Non-pigmented ciliary epithelial cell (primary cell): ENCODE measurements at regions not wholly inside any gene's neighbourhood (a gene's known extent, or its start where the extent isn't known, plus 50 kb on each side); places are given as distances from the start of the nearest gene placed in this dataset.
"Not testable (repeated sequence)": the region's sequence is repeated elsewhere in the genome, so short reads cannot be mapped to it uniquely, and the experiment has no call there.

Experiments
- DNase-seq: peaks from one replicate; pipeline ENCODE4 v3.0.0-alpha.2; 2010; ENCODE audit warnings: low read depth

DNA sequence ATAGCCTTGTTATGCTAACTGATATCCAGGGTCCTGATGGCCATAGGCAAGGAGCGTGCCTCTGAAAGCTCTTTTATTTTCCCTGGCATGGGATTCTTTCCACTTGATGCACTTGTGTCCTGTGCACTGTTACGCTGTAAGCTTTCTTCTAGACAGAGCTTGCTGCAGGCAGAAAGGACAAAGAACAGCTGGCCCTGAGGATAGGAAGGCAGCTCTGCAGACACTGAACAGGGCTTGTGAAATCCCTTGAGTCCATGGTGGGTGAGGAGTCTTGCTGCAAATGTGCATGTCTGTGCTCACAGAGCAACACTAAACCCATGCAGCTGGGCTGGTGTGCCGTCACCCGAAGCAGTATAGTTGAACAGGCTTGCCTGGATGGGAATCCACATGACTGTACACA lies 126.6 kb downstream of the AKAP11 start:
- DNase-seq, result no peak

GRCh38 chr13:42400188-42400833 lies 128.4 kb downstream of the AKAP11 start:
- no peak for DNase-seq

DNA sequence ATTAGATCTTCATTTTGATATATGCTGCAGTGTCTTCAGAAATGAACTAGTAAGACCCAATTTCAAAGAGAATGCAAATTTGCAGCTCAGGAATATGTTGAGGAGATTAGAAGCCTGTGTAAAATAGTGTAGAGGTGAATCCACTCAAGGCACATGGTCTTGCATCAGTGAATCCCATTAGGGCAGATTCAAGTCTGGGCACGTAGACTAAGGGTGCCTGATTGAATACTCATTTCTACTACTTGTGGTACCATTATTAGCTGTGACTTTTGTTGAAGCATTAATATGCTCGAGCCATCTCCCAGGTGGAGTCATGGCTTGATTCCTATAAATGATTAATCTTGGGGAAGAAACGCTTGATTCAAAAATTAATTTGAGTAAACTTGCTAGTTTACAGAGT lies 129.4 kb downstream of the AKAP11 start:
- no peak for DNase-seq

DNA sequence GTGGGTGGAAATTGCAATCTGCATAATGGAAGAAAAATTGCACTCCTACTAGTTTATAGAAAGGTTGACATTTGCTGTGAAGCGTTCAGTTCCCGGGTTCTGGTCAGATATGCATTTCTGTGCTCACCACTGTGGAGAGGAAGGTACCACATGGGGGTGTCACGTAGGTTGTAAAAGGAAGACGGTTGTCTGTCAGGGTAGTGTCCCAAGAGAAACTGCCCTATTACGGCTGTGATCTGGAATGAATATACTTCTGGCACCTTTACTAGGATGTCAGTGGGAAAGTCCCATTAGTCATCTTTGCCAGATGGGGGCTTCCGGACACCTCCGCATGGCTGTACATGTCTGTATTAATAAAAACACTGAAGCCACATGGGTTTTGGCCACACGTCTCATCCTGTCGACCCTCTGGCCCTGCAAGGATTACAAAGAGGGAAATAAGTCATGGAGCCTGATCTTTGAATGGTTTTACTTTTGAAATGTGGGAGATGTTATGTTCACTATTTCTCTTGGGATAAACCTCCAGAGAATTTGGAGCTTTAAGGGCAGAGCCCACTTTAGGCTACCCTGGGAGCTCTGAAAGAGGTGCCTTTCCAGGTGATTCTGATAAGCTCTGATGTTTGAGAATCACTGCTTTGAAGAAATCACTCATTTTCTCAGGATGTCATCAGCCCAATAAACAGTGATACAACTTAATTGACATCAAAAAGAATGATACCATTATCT lies 133.9 kb downstream of the AKAP11 start:
- peak; percentile 54 for DNase-seq

DNA sequence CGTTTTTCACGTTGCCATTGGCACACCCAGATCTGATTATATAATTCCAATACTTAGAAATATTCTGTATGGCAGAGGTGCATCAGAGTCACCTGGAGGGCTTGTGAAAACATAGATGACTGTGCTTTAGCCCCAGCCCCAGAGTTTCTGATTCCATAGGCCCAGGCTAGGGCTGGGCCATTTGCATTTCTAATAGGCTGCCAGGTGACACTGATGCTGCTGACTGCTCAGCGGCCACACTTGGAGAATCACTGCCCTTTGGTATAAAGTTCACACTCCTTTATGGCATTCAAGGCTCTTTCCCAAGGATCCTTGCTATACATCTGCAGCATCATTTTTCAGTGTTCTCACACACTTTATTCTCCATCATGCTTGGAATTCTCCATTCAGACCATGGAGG lies 137.1 kb downstream of the AKAP11 start:
- no peak for DNase-seq

- DNase-seq, result no peak
Observed at GRCh38 chr13:42409551-42409950, 137.6 kb downstream of the AKAP11 start.

- DNase-seq, result no peak
Observed at GRCh38 chr13:42412812-42413483, 141.0 kb downstream of the AKAP11 start.

- no peak for DNase-seq
Observed at GRCh38 chr13:42413484-42413815, 141.5 kb downstream of the AKAP11 start.

DNA sequence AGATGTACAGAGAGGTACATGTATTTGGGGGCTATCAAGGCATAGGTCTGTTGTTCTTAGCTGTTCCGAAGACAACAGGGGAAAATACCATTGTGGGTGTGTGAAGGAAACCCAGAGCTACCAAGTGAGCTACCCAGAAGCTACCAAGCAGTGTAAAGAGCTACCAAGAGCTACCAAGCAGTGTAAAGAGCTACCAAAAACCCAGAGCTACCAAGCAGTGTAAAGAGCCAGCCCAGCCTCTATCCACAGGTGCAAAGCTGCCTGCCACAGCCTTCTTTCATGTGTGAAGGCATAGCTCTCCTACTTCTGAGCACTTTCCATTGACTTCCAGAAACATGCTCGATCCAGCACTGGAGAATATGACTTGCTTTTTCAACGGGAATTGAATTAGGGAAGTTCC lies 145.7 kb downstream of the AKAP11 start:
- no peak for DNase-seq

GRCh38 chr13:42418184-42418583 lies 146.2 kb downstream of the AKAP11 start:
- no peak for DNase-seq

DNA sequence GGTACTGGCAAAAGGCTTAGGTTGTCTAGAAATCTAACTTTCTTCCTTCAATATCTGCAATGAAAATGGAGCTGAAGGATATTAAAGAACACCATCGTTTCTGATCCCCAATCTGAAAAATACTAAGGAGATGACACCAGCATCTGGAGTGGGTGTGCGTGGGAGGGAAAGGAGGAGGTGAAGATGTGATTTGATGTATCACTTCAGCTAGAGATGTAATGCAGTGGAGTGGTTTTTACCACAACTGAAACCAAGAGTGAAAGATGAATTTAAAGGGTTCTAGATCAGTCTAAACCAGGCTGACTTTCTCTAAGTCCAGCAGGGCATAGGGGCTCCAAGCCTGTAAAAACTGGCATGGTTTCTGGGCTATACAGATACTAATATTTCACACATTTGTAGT lies 148.4 kb downstream of the AKAP11 start:
- DNase-seq, result no peak

DNA sequence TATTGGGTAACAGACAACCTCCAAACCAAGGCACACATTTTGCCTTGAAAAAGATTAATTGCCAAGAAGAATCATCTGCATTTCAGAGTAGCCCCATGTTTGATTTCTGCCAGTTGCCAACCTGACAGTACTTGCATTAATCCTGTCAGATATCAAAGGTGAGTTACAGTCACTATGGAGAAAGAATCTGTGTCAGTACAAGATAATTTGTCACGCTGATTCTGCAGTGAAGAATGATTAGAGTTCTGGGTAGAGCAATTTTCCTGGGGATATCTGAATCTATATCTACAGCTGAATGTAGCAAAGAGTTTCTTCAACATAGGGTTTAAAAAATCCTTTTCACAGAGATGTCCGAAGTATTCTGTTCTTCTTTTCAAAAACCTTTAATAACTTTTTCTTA lies 150.7 kb downstream of the AKAP11 start:
- DNase-seq, result no peak

DNA sequence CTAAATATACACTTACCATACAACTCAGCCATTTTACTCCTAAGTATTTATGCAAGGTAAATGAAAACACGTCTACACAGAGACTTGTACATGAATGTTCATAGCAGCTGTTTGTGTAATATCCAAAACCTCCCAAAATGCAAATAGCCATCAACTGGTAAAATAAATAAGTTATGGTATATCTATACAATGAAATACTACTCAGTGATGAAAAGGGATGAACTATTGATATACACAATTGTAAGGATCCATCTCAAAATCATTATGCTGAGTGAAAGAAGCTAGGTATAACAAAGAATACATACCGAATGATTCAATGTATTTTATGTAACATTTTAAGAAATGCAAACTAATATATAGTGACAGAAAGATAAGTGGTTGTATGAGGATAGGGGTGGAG lies 149.8 kb upstream of the TNFSF11 start:
- no peak for DNase-seq

DNA sequence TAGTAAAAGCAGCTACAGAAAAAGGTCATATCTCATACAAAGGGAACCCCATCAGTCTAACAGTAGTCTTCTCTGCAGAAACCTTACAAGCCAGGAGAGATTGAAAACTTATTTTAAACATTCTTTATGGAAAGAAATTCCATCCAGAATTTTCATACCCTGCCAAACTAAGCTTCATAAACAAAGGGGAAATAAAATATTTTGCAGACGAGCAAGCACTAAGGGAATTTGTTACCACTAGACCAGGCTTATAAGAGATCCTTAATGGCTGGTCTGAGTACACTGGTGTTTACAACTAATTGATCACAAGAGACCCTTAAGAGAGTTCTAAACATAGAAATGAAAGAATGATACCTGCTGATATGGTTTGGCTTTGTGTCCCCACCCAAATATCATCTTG lies 128.6 kb upstream of the TNFSF11 start:
- DNase-seq, result no peak

GRCh38 chr13:42446597-42446996 lies 127.4 kb upstream of the TNFSF11 start:
- not testable (repeated sequence) for DNase-seq

GRCh38 chr13:42453091-42453645 lies 120.8 kb upstream of the TNFSF11 start:
- no peak for DNase-seq

GRCh38 chr13:42454749-42455148 lies 119.2 kb upstream of the TNFSF11 start:
- DNase-seq, result no peak

DNA sequence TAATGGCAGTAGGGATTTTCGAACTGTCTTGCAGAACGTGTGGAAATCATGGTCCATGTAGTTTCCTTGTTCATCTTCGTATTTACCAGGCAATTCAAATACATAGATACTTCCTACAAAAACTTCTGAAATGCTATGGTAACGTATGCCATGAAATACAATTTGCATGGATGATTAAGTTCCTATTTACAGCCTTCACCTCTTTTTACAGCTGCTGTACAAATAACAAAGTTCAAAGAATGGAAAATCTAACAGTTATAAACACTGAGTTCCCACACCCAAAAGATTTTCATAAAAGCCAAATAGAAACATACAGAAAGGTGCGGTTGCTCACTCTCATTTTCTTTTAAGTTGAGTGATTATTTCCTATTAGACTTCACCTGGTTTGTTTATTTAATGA lies 115.8 kb upstream of the TNFSF11 start:
- DNase-seq, result no peak

- no peak for DNase-seq
Observed at GRCh38 chr13:42466123-42466522, 107.8 kb upstream of the TNFSF11 start.

DNA sequence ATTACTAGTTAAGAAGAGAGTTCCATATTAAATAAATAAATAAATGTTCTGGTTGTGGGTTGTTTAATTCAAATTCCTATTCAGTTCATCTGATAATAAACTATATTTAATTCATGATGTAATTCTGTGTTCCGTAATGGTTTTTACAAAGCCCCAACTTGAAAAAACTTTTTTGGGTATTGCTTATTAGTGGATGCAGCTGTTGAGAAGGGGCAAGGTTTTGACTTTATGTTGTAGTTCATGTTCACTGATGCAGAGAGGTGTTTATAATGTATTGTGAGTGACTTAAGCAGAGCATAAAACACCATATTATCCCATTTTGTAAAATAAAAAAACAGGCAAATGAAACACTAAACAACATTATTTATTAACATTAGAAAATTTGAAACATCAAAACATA lies 107.3 kb upstream of the TNFSF11 start:
- DNase-seq, result no peak

DNA sequence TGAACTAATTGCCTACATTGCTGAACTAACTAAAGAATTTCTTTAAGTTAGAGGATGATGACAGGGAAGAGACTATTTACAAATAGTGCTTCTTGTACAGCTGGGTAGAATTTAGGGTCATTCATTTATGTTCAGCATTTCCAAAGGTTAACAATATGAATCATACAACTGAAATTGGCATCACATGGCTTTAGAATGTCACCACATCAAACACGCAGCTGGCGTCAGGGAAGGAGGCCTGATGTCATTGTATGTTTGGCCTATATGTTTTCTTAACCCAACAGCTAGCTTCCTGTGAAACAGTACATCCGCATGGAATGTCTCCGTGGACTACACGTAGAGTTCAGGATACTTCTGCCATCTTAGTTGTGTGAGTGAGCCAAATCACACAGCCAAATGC lies 99.0 kb upstream of the TNFSF11 start:
- peak; percentile 88 for DNase-seq

GRCh38 chr13:42477596-42478190 lies 96.3 kb upstream of the TNFSF11 start:
- DNase-seq, result no peak
